Keratinocyte (primary cell): ENCODE measurements at regions not wholly inside any gene's neighbourhood (a gene's known extent, or its start where the extent isn't known, plus 50 kb on each side); places are given as distances from the start of the nearest gene placed in this dataset.

Source experiments
- EZH2 ChIP-seq: IDR thresholded peaks from one replicate; pipeline ENCODE4 v1.6.1; 2012; ENCODE audit warnings: inconsistent platforms, mild to moderate bottlenecking, low read length, moderate library complexity
- TF ChIP-seq, protein P1 (sequence below), 3 experiments: IDR thresholded peaks in 1 of 3; conservative IDR thresholded peaks in 1 of 3; optimal IDR thresholded peaks in 1 of 3; 2 replicates in 2 of 3; 3 replicates in 1 of 3; pipeline versions ENCODE3 to v1.5.1; 2011; ENCODE audit warnings: low read length in 3 of 3, mild to moderate bottlenecking in 3 of 3, moderate library complexity in 2 of 3, control low read depth in 1 of 3, inconsistent platforms in 1 of 3; ENCODE audit not compliant: insufficient read depth in 2 of 3; ENCODE audit errors: extremely low read depth in 1 of 3

DNA sequence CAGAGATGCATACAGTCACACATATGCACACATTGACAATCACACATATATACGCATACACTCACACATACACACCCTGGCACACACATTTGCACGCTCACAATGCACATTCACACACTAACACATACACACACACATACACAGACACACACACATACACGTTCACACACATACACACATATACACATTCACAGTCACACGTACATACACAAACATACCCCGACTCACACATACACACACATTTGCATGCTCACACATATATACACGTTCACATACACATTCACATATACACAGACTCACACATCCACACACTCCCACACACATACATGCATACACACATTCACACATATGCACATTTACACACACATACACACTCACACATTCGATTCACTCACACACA, 366.8 kb upstream of the ID4 start:
- TF ChIP-seq EZH2, result no peak
- TF ChIP-seq, protein P1, sequence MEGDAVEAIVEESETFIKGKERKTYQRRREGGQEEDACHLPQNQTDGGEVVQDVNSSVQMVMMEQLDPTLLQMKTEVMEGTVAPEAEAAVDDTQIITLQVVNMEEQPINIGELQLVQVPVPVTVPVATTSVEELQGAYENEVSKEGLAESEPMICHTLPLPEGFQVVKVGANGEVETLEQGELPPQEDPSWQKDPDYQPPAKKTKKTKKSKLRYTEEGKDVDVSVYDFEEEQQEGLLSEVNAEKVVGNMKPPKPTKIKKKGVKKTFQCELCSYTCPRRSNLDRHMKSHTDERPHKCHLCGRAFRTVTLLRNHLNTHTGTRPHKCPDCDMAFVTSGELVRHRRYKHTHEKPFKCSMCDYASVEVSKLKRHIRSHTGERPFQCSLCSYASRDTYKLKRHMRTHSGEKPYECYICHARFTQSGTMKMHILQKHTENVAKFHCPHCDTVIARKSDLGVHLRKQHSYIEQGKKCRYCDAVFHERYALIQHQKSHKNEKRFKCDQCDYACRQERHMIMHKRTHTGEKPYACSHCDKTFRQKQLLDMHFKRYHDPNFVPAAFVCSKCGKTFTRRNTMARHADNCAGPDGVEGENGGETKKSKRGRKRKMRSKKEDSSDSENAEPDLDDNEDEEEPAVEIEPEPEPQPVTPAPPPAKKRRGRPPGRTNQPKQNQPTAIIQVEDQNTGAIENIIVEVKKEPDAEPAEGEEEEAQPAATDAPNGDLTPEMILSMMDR (optimal IDR thresholded peaks at IDR 0.05 in 1 of 3, IDR thresholded peaks at IDR 0.05 in 1 of 3, conservative IDR thresholded peaks at IDR 0.05 in 1 of 3; ENCODE audit: extremely low read depth in 1 of 3, insufficient read depth in 2 of 3, low read length in 3 of 3), result no peak
